Osteoblast (primary cell): ENCODE measurements at regions not wholly inside any gene's neighbourhood (a gene's known extent, or its start where the extent isn't known, plus 50 kb on each side); places are given as distances from the start of the nearest gene placed in this dataset.
"Not testable (repeated sequence)": the region's sequence is repeated elsewhere in the genome, so short reads cannot be mapped to it uniquely, and the experiment has no call there.

Experiments
- DNase-seq: peaks from one replicate; pipeline ENCODE4 v3.0.0; 2011; ENCODE audit warnings: low spot score, mixed read lengths; ENCODE audit not compliant: insufficient read length; ENCODE audit errors: missing footprints
- H2AFZ ChIP-seq: 2 replicates; pipeline ENCODE4 v1.6.0; 2011; ENCODE audit warnings: mild to moderate bottlenecking, low read length
- H3K27ac ChIP-seq: 2 replicates; pipeline ENCODE4 v1.5.1; 2011; ENCODE audit warnings: mild to moderate bottlenecking, low read depth, low read length, moderate library complexity
- H3K27me3 ChIP-seq: 2 replicates; pipeline ENCODE4 v1.6.0; 2012; ENCODE audit warnings: mild to moderate bottlenecking, control low read depth, inconsistent platforms, low read length, moderate library complexity; ENCODE audit not compliant: insufficient read depth
- H3K36me3 ChIP-seq: 2 replicates; pipeline ENCODE4 v1.5.1; 2011; ENCODE audit warnings: mild to moderate bottlenecking, low read length, control low read depth, moderate library complexity; ENCODE audit not compliant: insufficient read depth
- H3K4me1 ChIP-seq: 2 replicates; pipeline ENCODE4 v1.5.1; 2011; ENCODE audit warnings: mild to moderate bottlenecking, low read length, control low read depth, moderate library complexity; ENCODE audit not compliant: insufficient read depth
- H3K4me2 ChIP-seq: 2 replicates; pipeline ENCODE4 v1.6.0; 2011; ENCODE audit warnings: mild to moderate bottlenecking, low read length; ENCODE audit not compliant: insufficient read depth
- H3K4me3 ChIP-seq: fragments of 200-600 bp; sonication (generic); 3 replicates; pipeline ENCODE4 v1.5.1; 2012; ENCODE audit warnings: mild to moderate bottlenecking, low read length, inconsistent platforms; ENCODE audit not compliant: insufficient read depth
- H3K79me2 ChIP-seq: 2 replicates; pipeline ENCODE4 v1.6.0; 2012; ENCODE audit warnings: mild to moderate bottlenecking, low read length, control low read depth, inconsistent platforms; ENCODE audit not compliant: insufficient read depth
- H3K9me3 ChIP-seq: 2 replicates; pipeline ENCODE4 v1.5.1; 2011; ENCODE audit warnings: low read depth, low read length, control low read depth
- H4K20me1 ChIP-seq: 2 replicates; pipeline ENCODE4 v1.6.0; 2012; ENCODE audit warnings: mild to moderate bottlenecking, low read length, control low read depth; ENCODE audit not compliant: insufficient read depth
- TF ChIP-seq, protein P1 (sequence below): IDR thresholded peaks from 2 replicates; pipeline ENCODE4 v1.5.1; 2011; ENCODE audit warnings: mild to moderate bottlenecking, low read depth, low read length, moderate library complexity; ENCODE audit errors: extremely low read depth

DNA sequence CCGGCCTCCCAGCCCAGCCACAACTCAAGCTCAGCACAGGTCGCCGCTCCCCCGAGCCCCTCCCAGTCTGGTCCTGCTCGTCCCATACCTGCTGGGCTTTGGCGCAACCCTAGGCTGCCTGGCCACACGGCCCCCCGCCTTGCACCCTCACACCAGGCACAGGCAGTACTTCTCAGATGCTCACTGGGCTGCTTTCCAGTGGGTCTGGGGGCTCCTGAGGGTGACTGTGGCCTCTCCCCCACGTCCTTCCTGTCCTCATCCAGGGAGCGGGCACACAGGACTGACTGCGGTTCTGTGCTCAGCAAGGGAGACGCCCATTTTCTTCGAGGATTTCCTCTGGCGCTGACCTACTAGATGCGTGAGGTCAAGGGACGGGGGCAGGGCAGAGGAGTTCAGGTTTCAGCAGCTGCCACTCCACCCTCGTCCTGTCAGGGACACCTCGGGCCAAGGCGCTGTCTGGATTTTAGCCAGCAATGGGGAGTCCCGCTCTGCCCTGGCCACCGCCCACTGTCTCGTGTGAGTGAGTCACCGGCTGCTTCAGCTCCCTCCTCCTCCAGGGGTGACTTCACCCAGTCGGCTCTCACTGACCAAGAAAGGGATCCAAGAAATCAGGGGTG, 115.8 kb downstream of the NPIPB11 start:
- H3K79me2 ChIP-seq: no peaks in the 10 kb centered on the region
- peak overlapping the region; percentile 67 for H3K27ac ChIP-seq
- no peaks in the 10 kb centered on the region for H3K9me3 ChIP-seq
- peak overlapping the region; percentile 86 for H2AFZ ChIP-seq
- H3K4me3 ChIP-seq: peak overlapping the region; percentile 58
- no peaks in the 10 kb centered on the region for H3K36me3 ChIP-seq
- H3K27me3 ChIP-seq: no peaks in the 10 kb centered on the region
- peak; percentile 95 for DNase-seq
- no peaks in the 10 kb centered on the region for H4K20me1 ChIP-seq
- peak overlapping the region; percentile 75 for H3K4me2 ChIP-seq
- TF ChIP-seq, protein P1, sequence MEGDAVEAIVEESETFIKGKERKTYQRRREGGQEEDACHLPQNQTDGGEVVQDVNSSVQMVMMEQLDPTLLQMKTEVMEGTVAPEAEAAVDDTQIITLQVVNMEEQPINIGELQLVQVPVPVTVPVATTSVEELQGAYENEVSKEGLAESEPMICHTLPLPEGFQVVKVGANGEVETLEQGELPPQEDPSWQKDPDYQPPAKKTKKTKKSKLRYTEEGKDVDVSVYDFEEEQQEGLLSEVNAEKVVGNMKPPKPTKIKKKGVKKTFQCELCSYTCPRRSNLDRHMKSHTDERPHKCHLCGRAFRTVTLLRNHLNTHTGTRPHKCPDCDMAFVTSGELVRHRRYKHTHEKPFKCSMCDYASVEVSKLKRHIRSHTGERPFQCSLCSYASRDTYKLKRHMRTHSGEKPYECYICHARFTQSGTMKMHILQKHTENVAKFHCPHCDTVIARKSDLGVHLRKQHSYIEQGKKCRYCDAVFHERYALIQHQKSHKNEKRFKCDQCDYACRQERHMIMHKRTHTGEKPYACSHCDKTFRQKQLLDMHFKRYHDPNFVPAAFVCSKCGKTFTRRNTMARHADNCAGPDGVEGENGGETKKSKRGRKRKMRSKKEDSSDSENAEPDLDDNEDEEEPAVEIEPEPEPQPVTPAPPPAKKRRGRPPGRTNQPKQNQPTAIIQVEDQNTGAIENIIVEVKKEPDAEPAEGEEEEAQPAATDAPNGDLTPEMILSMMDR: no peak
- H3K4me1 ChIP-seq: peaks cover 11% of the 10 kb centered on the region

DNA sequence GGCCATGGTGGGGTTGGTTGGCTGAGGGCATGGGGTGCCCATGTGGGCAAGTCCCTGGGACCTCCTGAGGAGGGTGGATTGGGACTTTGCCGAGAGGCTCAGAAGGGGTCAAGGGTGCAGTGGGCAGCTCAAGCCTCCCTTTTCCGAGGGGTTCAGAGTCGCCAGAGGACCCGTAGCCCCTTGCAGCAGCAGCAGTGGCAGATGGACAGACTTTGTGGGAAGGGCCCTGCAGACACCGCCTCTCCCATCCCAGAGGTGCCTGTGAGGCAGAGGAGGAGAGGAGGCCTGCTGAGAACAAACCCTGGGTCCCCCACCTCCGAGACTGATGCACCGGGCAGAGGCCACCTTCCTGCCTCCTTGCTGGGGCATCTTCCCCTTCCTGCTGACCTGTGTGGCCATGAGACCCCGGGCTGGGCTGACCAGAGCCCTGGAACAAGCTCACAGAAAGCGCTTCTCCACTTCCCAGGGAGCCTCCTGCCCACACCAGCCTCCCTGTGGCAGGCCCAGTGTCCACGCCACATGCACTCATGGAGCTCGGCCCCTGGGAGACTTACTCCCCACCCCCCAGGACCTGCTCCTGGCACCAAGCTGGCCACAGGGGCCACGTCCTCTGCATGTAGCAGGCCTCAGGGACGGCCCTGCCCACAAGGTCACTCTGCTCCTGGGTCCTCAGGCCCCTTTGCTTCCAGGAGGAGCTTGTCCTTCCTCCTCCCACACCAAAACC, 116.8 kb downstream of the NPIPB11 start:
- H2AFZ ChIP-seq, H3K4me3 ChIP-seq, H3K36me3 ChIP-seq, H3K27ac ChIP-seq, H3K9me3 ChIP-seq, DNase-seq, H3K27me3 ChIP-seq, H4K20me1 ChIP-seq, H3K79me2 ChIP-seq, H3K4me2 ChIP-seq: not testable (repeated sequence)
- H3K4me1 ChIP-seq: peaks cover 11% of the 10 kb centered on the region

DNA sequence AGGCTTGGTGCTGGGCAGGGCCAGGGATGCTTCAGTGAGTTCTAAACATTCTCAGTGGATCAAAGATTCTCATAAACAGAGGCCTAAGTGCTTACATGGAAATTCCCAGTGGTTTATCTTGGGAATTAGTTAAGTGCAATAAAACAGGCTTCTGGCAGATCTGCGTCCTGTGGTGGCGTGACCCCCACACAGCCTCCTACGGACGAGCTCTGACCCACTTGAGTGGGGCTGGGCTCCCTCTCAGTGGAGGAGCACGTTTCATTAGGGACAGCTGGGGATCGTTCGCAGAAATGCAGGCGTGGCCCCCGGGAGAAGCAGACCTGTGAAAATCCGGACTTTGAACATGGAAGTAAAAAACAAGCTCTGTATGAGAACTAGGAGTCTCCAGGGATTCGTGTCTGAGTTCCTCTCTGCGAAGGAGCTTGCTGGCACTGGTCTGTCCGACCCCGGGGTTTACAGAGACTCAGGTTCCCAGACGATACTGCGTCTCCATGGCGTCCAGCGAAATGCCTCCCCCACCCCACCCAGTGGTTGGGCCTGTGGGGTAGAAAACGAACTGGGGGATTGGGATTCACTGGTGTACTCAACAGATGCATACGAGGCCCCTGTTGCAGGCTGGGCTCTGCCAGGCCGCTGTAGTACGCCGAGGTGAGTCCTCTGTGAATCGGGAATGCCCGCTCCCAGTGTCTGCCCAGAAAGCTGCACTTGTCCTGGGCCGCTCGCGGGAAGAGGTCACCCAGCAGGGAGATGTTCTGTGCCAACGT, 117.6 kb downstream of the NPIPB11 start:
- H3K4me1 ChIP-seq: peaks cover 11% of the 10 kb centered on the region
- H3K4me3 ChIP-seq, H3K36me3 ChIP-seq, H3K27ac ChIP-seq, H3K9me3 ChIP-seq, H2AFZ ChIP-seq, H3K79me2 ChIP-seq, H3K27me3 ChIP-seq, H4K20me1 ChIP-seq, H3K4me2 ChIP-seq: not testable (repeated sequence)
- peak; percentile 30 for DNase-seq

DNA sequence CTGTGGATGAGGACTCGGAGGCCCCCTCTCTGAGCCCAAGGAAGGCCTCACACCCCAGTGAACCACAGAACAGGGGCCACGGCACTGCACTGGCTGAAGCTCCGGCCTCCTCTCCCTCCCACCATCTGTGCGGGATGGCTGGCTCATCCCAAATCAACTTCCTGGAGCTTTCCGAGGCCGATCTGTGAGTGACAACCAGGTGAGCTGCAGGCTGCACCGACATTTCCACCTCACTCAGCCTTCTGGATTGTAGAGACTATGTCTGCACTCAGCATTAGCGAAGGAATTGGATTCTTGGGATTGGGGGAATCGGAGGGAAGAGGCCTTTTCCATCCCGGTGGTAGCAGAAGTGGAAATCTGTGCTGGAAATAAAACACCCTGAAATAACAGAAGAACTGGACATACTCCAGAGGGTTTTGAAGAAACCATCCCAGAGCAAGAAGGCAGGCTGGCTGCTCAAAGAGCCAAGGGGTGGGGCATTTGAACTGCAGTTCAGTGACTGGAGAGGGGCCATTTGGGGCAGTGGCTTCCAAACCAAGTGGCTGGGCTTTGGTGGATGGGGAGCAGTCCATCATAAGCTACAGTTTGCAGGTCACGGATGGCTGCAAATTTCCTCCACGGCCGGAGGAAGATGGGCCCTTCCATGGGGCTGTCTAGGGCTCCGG, 118.5 kb downstream of the NPIPB11 start:
- not testable (repeated sequence) for H3K4me3 ChIP-seq, H3K79me2 ChIP-seq, H3K36me3 ChIP-seq, H3K27ac ChIP-seq, H3K9me3 ChIP-seq, H4K20me1 ChIP-seq, H3K4me2 ChIP-seq, H3K27me3 ChIP-seq, H2AFZ ChIP-seq
- peaks cover 11% of the 10 kb centered on the region for H3K4me1 ChIP-seq
- peak; percentile 30 for DNase-seq

DNA sequence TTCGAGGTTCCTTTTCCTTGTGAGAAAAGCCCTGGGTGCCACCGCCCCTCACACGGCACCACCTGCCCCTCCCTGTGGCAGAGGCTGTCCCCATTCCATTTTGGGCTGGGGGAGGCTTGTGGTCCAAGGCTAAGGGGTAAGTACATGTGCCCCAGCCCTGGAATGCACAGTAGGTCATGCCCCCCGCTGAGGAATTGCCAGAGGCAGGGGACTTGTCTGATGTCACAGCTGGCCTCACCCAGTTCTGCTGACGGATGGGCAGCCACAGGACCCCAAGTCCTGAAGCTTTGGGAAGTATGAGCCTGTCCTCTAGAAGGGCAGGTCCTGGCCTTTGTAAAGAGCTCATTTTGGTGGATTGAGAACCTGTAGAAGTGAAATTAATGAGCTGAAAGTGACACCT, 119.3 kb downstream of the NPIPB11 start:
- DNase-seq, H3K36me3 ChIP-seq, H3K27me3 ChIP-seq, H3K4me2 ChIP-seq, H3K79me2 ChIP-seq, H2AFZ ChIP-seq, H3K4me3 ChIP-seq, H4K20me1 ChIP-seq, H3K27ac ChIP-seq, H3K9me3 ChIP-seq: not testable (repeated sequence)
- H3K4me1 ChIP-seq: peaks cover 11% of the 10 kb centered on the region

DNA sequence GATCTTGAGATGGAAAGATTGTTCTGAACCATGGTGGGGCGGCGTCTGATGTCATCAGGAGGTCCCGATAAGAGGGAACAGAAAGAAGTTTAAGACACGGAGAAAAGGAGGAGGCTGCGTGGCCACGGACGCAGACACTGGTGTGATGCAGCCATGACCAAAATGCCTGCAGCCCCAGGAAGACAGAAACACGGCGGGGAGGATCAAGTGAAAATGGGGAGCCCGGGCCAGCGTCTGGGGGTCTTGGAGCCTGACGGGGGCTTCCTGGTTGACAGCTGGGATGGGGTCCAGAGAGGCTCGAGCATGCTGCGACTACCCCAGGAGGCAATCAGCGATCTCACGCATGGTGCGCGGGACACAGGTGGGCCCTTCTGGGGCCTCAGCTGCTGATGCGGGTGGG, 119.7 kb downstream of the NPIPB11 start:
- peaks cover 11% of the 10 kb centered on the region for H3K4me1 ChIP-seq
- H3K36me3 ChIP-seq, H3K4me3 ChIP-seq, H3K27ac ChIP-seq, H4K20me1 ChIP-seq, DNase-seq, H3K9me3 ChIP-seq, H2AFZ ChIP-seq, H3K79me2 ChIP-seq, H3K4me2 ChIP-seq, H3K27me3 ChIP-seq: not testable (repeated sequence)

DNA sequence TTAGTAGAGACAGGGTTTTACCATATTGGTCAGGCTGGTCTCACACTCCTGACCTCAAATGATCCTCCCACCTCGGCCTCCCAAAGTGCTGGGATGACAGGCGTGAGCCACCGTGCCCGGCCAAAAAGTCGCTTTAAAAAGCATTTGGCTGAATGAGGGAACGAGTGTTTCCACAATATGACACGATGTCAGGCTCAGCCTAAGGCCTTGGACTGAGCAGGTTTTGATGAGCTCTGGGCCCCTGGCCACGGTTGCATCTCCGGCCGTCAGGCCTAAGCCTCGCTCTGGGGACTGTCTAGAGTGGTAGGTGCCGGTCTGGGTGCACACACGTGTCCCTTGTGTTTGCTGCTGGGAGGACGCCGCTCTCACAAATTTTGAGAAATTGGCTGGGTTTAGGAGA, 120.3 kb downstream of the NPIPB11 start:
- not testable (repeated sequence) for H3K9me3 ChIP-seq, H3K27ac ChIP-seq, H3K4me1 ChIP-seq, H4K20me1 ChIP-seq, H3K36me3 ChIP-seq, H3K79me2 ChIP-seq, H3K4me2 ChIP-seq, H3K27me3 ChIP-seq, H2AFZ ChIP-seq, H3K4me3 ChIP-seq, DNase-seq
